ACC112 (cell line): ENCODE measurements at regions not wholly inside any gene's neighbourhood (a gene's known extent, or its start where the extent isn't known, plus 50 kb on each side); places are given as distances from the start of the nearest gene placed in this dataset.

ENCODE experiments used
- H2AFZ ChIP-seq: fragments of 200-600 bp; sonication (generic); one replicate; pipeline ENCODE4 v1.6.0; 2017; ENCODE audit warnings: antibody characterized with exemption, low read length; ENCODE audit not compliant: unreplicated experiment
- H3K27ac ChIP-seq: fragments of 200-600 bp; sonication (generic); 2 replicates; pipeline ENCODE4 v1.5.1; 2014; ENCODE audit warnings: low read depth, mild to moderate bottlenecking, antibody characterized with exemption, low read length, moderate library complexity
- H3K27me3 ChIP-seq: fragments of 200-600 bp; sonication (generic); 2 replicates; pipeline ENCODE4 v1.6.1; 2014; ENCODE audit warnings: mild to moderate bottlenecking, antibody characterized with exemption, low read length, moderate library complexity, mixed read lengths; ENCODE audit not compliant: insufficient read depth
- H3K36me3 ChIP-seq: fragments of 200-600 bp; sonication (generic); 2 replicates; pipeline ENCODE4 v1.6.1; 2016; ENCODE audit warnings: mild to moderate bottlenecking, antibody characterized with exemption, low read length, moderate library complexity, mixed read lengths; ENCODE audit not compliant: insufficient read depth
- H3K4me1 ChIP-seq: fragments of 200-600 bp; sonication (generic); one replicate; pipeline ENCODE4 v1.6.1; 2016; ENCODE audit warnings: low read length, mixed read lengths; ENCODE audit not compliant: insufficient read depth, unreplicated experiment, control insufficient read depth
- H3K4me3 ChIP-seq: fragments of 200-600 bp; sonication (generic); 2 replicates; pipeline ENCODE4 v1.5.1; 2014; ENCODE audit warnings: mild to moderate bottlenecking, low read depth, low read length
- H3K79me2 ChIP-seq: fragments of 200-600 bp; sonication (generic); one replicate; pipeline ENCODE4 v1.6.0; 2016; ENCODE audit warnings: low read length; ENCODE audit not compliant: control insufficient read depth, unreplicated experiment, insufficient read depth

GRCh38 chr2:212841460-212841859 lies 302.9 kb upstream of the ERBB4 start:
- Histone ChIP-seq H3K36me3 (no peaks in the 10 kb centered on the region), H3K27me3 (no peaks in the 10 kb centered on the region), H3K79me2 (no peaks in the 10 kb centered on the region), H3K27ac (no peak overlapping the region), H3K4me1 (peaks cover 39% of the 10 kb centered on the region), H2AFZ (no peak overlapping the region), H3K4me3 (no peak overlapping the region)

GRCh38 chr2:212832211-212833195 lies 293.9 kb upstream of the ERBB4 start:
- no peaks in the 10 kb centered on the region for H3K27me3 ChIP-seq
- H3K79me2 ChIP-seq, result no peaks in the 10 kb centered on the region
- H3K4me3 ChIP-seq, result no peak overlapping the region

GRCh38 chr2:212831671-212832199 lies 293.1 kb upstream of the ERBB4 start:
- H3K79me2 ChIP-seq, result no peaks in the 10 kb centered on the region
- H3K27me3 ChIP-seq, result no peaks in the 10 kb centered on the region
- no peak overlapping the region for H3K4me3 ChIP-seq
- no peaks in the 10 kb centered on the region for H3K4me1 ChIP-seq
- H3K27ac ChIP-seq, result no peak overlapping the region
- H3K36me3 ChIP-seq, result no peaks in the 10 kb centered on the region
- H2AFZ ChIP-seq, result no peak overlapping the region

More at GRCh38 chr2:212832211-212833195, 293.9 kb upstream of the ERBB4 start:
- H3K4me1 ChIP-seq, result no peaks in the 10 kb centered on the region
- no peak overlapping the region for H3K27ac ChIP-seq
- H3K36me3 ChIP-seq, result no peaks in the 10 kb centered on the region
- no peak overlapping the region for H2AFZ ChIP-seq

GRCh38 chr2:212816267-212816666 lies 277.7 kb upstream of the ERBB4 start:
- Histone ChIP-seq H2AFZ (no peak overlapping the region), H3K4me3 (no peak overlapping the region), H3K79me2 (no peaks in the 10 kb centered on the region), H3K36me3 (no peaks in the 10 kb centered on the region), H3K4me1 (no peaks in the 10 kb centered on the region), H3K27me3 (no peaks in the 10 kb centered on the region), H3K27ac (no peak overlapping the region)

DNA sequence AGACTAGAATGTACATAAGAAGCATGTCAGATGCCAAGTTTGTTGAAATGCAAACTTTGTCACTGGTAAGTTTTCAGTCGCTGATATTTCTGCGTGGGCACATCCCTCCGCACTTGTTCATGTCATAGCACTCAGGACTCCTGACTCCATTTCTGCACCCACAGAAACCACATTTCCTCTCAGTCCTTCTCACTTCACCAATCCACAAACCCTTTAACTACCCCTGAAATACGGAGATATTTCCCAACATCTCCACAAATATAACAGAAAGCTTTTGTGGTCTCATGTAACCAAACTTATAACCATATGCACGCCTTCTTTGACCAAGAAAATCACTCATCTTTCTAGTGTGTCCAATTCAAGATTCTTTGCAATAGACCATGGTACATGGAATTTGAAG lies 276.9 kb upstream of the ERBB4 start:
- H3K4me3 ChIP-seq, result no peak overlapping the region
- H3K36me3 ChIP-seq, result no peaks in the 10 kb centered on the region
- H3K4me1 ChIP-seq, result no peaks in the 10 kb centered on the region
- no peak overlapping the region for H3K27ac ChIP-seq
- no peaks in the 10 kb centered on the region for H3K27me3 ChIP-seq
- no peak overlapping the region for H2AFZ ChIP-seq
- H3K79me2 ChIP-seq, result no peaks in the 10 kb centered on the region

DNA sequence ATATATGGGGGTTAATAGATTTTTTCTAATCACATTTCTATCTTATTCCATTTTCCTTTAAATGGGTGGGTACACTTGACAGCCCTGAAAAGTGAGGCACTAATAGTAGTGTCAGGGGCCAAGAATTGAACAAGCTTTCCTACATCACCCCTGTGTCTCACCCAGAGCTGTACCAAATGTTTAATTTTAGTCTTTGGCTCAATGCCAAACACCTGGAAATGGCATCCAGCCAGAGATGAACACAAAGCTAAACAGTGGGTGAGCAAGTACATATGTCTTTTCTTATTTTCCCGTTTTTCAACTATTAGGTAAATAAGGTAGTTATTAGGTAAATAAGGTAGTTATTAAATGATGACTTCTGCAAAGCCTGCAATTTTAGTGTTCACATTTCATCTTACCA lies 276.3 kb upstream of the ERBB4 start:
- H3K79me2 ChIP-seq, result no peaks in the 10 kb centered on the region
- no peak overlapping the region for H2AFZ ChIP-seq
- H3K4me1 ChIP-seq, result no peaks in the 10 kb centered on the region
- H3K27me3 ChIP-seq, result no peaks in the 10 kb centered on the region
- H3K27ac ChIP-seq, result no peak overlapping the region
- H3K4me3 ChIP-seq, result no peak overlapping the region
- H3K36me3 ChIP-seq, result no peaks in the 10 kb centered on the region

DNA sequence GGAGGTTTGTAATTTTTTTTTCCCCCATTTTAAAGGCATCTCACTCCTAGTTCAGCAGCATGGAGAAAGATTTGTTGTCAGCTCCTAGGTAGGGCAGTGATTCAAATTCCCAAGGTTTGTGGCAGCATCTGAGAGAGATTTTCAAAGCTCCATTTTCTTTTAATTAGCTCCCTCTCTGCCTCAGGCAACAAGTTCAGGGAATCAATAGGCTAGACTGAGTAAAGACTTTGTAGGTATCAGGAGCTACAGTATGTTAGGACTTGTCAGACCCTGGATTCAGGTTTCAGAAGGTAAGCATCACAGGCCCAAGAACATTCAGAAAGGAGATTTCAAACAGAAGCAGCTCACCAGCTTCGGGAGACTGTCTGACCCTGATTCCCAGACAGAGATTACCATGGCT lies 273.3 kb upstream of the ERBB4 start:
- H3K36me3 ChIP-seq, result no peaks in the 10 kb centered on the region

GRCh38 chr2:212811036-212811805 lies 272.6 kb upstream of the ERBB4 start:
- H3K4me1 ChIP-seq, result no peaks in the 10 kb centered on the region
- H2AFZ ChIP-seq, result no peak overlapping the region
- H3K27me3 ChIP-seq, result no peaks in the 10 kb centered on the region
- no peaks in the 10 kb centered on the region for H3K79me2 ChIP-seq
- no peaks in the 10 kb centered on the region for H3K36me3 ChIP-seq
- no peak overlapping the region for H3K4me3 ChIP-seq
- no peak overlapping the region for H3K27ac ChIP-seq

More for the DNA sequence above, 273.3 kb upstream of the ERBB4 start:
- no peak overlapping the region for H3K27ac ChIP-seq
- no peaks in the 10 kb centered on the region for H3K79me2 ChIP-seq
- H3K4me3 ChIP-seq, result no peak overlapping the region
- H2AFZ ChIP-seq, result no peak overlapping the region
- no peaks in the 10 kb centered on the region for H3K4me1 ChIP-seq
- no peaks in the 10 kb centered on the region for H3K27me3 ChIP-seq

- Histone ChIP-seq H3K27ac (no peak overlapping the region), H3K79me2 (no peaks in the 10 kb centered on the region), H2AFZ (no peak overlapping the region), H3K36me3 (no peaks in the 10 kb centered on the region), H3K27me3 (no peaks in the 10 kb centered on the region), H3K4me1 (peaks cover 10% of the 10 kb centered on the region), H3K4me3 (no peak overlapping the region)
Observed at GRCh38 chr2:212797484-212798205, 259.0 kb upstream of the ERBB4 start.

DNA sequence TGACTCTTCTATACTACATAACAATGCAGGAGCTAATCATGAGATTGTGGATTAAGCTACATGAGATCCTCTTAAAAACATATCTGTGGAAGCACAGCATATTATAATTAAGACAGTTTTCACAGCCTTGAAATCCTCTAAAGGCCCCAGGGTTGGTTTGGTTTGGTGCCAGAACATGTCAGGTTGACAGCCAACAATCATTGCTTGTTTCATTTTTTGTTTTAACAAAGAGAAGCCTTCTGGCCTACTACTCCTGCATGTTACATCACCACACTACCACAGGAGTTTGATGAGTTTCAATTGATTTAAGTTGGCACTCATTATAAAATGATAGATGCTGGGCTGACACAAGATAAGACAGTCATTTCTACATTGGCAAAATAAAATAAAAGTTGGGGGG lies 255.9 kb upstream of the ERBB4 start:
- Histone ChIP-seq H3K27ac (no peak overlapping the region), H3K4me3 (no peak overlapping the region), H3K79me2 (no peaks in the 10 kb centered on the region), H3K27me3 (no peaks in the 10 kb centered on the region), H3K36me3 (no peaks in the 10 kb centered on the region), H2AFZ (no peak overlapping the region), H3K4me1 (peaks cover 10% of the 10 kb centered on the region)
